GM12878 (cell line): ENCODE measurements at regions not wholly inside any gene's neighbourhood (a gene's known extent, or its start where the extent isn't known, plus 50 kb on each side); places are given as distances from the start of the nearest gene placed in this dataset.

Experiments
- ATAC-seq: fragments of 200-7000 bp; cut with Tn5 transposase; 3 replicates; pipeline ENCODE4 v1.9.1; 2020; ENCODE audit warnings: mild to moderate bottlenecking, moderate library complexity
- BruUV-seq: library from RNA; stranded (reverse); fragments of 400-500 nt; replicated peaks from 2 replicates; lab custom pipeline; 2021; lab: Mats Ljungman, UMichigan
- CTCF ChIA-PET: fragments of 300-600 bp; sonication (Branson Sonifier 250); formaldehyde crosslinking; extraction: SDS; loops from one replicate; lab custom pipeline; 2021; ENCODE audit warnings: inconsistent platforms; lab: Yijun Ruan, JAX
- POLR2A ChIA-PET: fragments of 350-600 bp; formaldehyde crosslinking; extraction: SDS; loops from one replicate; lab custom pipeline; 2021; ENCODE audit warnings: inconsistent platforms; lab: Charles Lee
- RAD21 ChIA-PET: fragments of 300-600 bp; sonication (Branson Sonifier 250); formaldehyde crosslinking; loops from one replicate; lab custom pipeline; 2023; ENCODE audit warnings: antibody characterized with exemption; ENCODE audit not compliant: unreplicated experiment; lab: Charles Lee
- SMC1A ChIA-PET: fragments of 300-600 bp; sonication (Branson Sonifier 250); formaldehyde crosslinking; loops from one replicate; lab custom pipeline; 2023; ENCODE audit not compliant: unreplicated experiment, uncharacterized antibody; lab: Charles Lee
- DNase-seq: peaks from one replicate; pipeline ENCODE4 v3.0.0-alpha.2; 2011; ENCODE audit warnings: low read depth, low spot score
- FAIRE-seq: peaks from 3 replicates; lab custom pipeline; 2011; peaks lifted over from hg19 to GRCh38; lab: Jason Lieb, UNC
- H2AFZ ChIP-seq: 2 replicates; pipeline ENCODE4 v1.6.0; 2011; ENCODE audit warnings: low read depth, low read length, control low read depth; ENCODE audit not compliant: control insufficient read depth
- H3K27ac ChIP-seq: 2 replicates; pipeline ENCODE4 v1.5.1; 2011; ENCODE audit warnings: control low read depth; ENCODE audit not compliant: control insufficient read depth, insufficient read depth
- H3K27me3 ChIP-seq, 2 experiments: replicated peaks in 1 of 2; 2 replicates each; pipeline versions ENCODE4 v1.6.0 to v1.6.1; 2011; ENCODE audit warnings: low read length in 1 of 2; ENCODE audit not compliant: control insufficient read depth in 2 of 2, insufficient read depth in 2 of 2
- H3K36me3 ChIP-seq, 2 experiments: 2 replicates each; pipeline ENCODE4 v1.5.1; 2011; ENCODE audit warnings: low read length in 1 of 2; ENCODE audit not compliant: control insufficient read depth in 2 of 2, insufficient read depth in 2 of 2
- H3K4me1 ChIP-seq: 2 replicates; pipeline ENCODE4 v1.6.1; 2011; ENCODE audit warnings: mild to moderate bottlenecking, low read length, moderate library complexity, mixed read lengths; ENCODE audit not compliant: control insufficient read depth, insufficient read depth
- H3K4me2 ChIP-seq: 2 replicates; pipeline ENCODE4 v1.6.0; 2011; ENCODE audit warnings: control low read depth; ENCODE audit not compliant: control insufficient read depth, insufficient read depth
- H3K4me3 ChIP-seq: fragments of 200-600 bp; sonication (generic); 2 replicates; pipeline ENCODE4 v1.5.1; 2016
- H3K79me2 ChIP-seq: 2 replicates; pipeline ENCODE4 v1.6.0; 2011; ENCODE audit warnings: low read length; ENCODE audit not compliant: control insufficient read depth, insufficient read depth
- H3K9ac ChIP-seq: 2 replicates; pipeline ENCODE4 v1.8.0; 2011; ENCODE audit warnings: low read length, control low read depth, mixed read lengths; ENCODE audit not compliant: control insufficient read depth, insufficient read depth
- H3K9me3 ChIP-seq: replicated peaks from 3 replicates; pipeline ENCODE4 v1.5.1; 2011; ENCODE audit warnings: mild to moderate bottlenecking, low read length; ENCODE audit not compliant: control insufficient read depth, insufficient read depth
- H4K20me1 ChIP-seq: 2 replicates; pipeline ENCODE4 v1.6.0; 2011; ENCODE audit not compliant: control insufficient read depth, insufficient read depth
- ATF3 ChIP-seq: IDR thresholded peaks from 2 replicates; pipeline ENCODE4 v1.6.1; 2011; ENCODE audit warnings: low read depth, mild to moderate bottlenecking, low read length, moderate library complexity, borderline replicate concordance; ENCODE audit errors: extremely low read depth
- CREM ChIP-seq: IDR thresholded peaks from 2 replicates; pipeline ENCODE4 v1.6.1; 2014; ENCODE audit warnings: antibody characterized with exemption, low read depth
- GATAD2B ChIP-seq: fragments of 450-650 bp; conservative IDR thresholded peaks from 2 replicates; pipeline ENCODE4 v1.6.1; 2017; ENCODE audit warnings: low read depth, mild to moderate bottlenecking, moderate library complexity
- HDGF ChIP-seq: fragments of 450-650 bp; IDR thresholded peaks from 2 replicates; pipeline ENCODE4 v1.6.1; 2016; ENCODE audit warnings: antibody characterized with exemption
- MAX ChIP-seq: IDR thresholded peaks from 2 replicates; pipeline ENCODE4 v1.6.1; 2012; ENCODE audit warnings: low read depth, low read length, improper control_type of control experiment
- NR2F1 ChIP-seq: fragments of 450-650 bp; conservative IDR thresholded peaks from 2 replicates; pipeline ENCODE4 v1.6.1; 2017; ENCODE audit warnings: mild to moderate bottlenecking
- NRF1 ChIP-seq: conservative IDR thresholded peaks from 2 replicates; pipeline ENCODE4 v1.6.1; 2011; ENCODE audit warnings: mild to moderate bottlenecking, low read depth, low read length, improper control_type of control experiment
- POLR2A ChIP-seq: IDR thresholded peaks from 2 replicates; pipeline ENCODE4 v1.6.1; 2011; ENCODE audit warnings: low read depth, mild to moderate bottlenecking, low read length
- RAD21 ChIP-seq: IDR thresholded peaks from 2 replicates; pipeline ENCODE4 v1.6.1; 2011; ENCODE audit warnings: mild to moderate bottlenecking, low read depth, low read length, moderate library complexity; ENCODE audit not compliant: insufficient read depth
- RFX5 ChIP-seq: IDR thresholded peaks from 2 replicates; pipeline ENCODE4 v1.6.1; 2011; ENCODE audit warnings: low read depth, low read length, improper control_type of control experiment
- SP1 ChIP-seq: IDR thresholded peaks from one replicate; pipeline ENCODE4 v1.6.1; 2011; ENCODE audit warnings: low read depth, low read length
- SPI1 ChIP-seq: IDR thresholded peaks from 2 replicates; pipeline ENCODE4 v1.6.1; 2011; ENCODE audit warnings: low read depth, mild to moderate bottlenecking, low read length, moderate library complexity, borderline replicate concordance; ENCODE audit not compliant: insufficient read depth
- STAT3 ChIP-seq: IDR thresholded peaks from 2 replicates; pipeline ENCODE4 v1.6.1; 2011; ENCODE audit warnings: low read depth, low read length, improper control_type of control experiment
- TARDBP ChIP-seq: IDR thresholded peaks from 2 replicates; pipeline ENCODE4 v1.6.1; 2016; ENCODE audit warnings: borderline replicate concordance
- ZBTB11 ChIP-seq: fragments of 450-650 bp; formaldehyde crosslinking; IDR thresholded peaks from 2 replicates; pipeline ENCODE4 v1.5.0; 2022; ENCODE audit warnings: mild to moderate bottlenecking, missing genetic modification characterization
- ZBTB4 ChIP-seq: fragments of 450-650 bp; formaldehyde crosslinking; IDR thresholded peaks from 2 replicates; pipeline ENCODE4 v1.4.0; 2022; ENCODE audit warnings: mild to moderate bottlenecking, moderate library complexity
- ZNF274 ChIP-seq: IDR thresholded peaks from one replicate; pipeline ENCODE4 v1.8.0; 2011; ENCODE audit not compliant: insufficient read length, insufficient read depth
- WGBS: methylation state at CpG from one replicate; pipeline ENCODE4 v1.1.6; 2016; ENCODE audit warnings: low lambda C conversion rate; ENCODE audit not compliant: insufficient replicate concordance, insufficient coverage; ENCODE audit errors: missing lambda C conversion rate; 5-methylcytosine and 5-hydroxymethylcytosine counted together
- in situ Hi-C: fragments of 300-500 bp; cut with MboI; formaldehyde crosslinking; loops from 9 replicates; pipeline ENCODE4 v1.14.3; 2018; ENCODE audit warnings: mixed read lengths
- intact Hi-C: fragments of 100-400 bp; cut with micrococcal nuclease; formaldehyde crosslinking; loops from one replicate; pipeline ENCODE4 v1.14.2; 2022; ENCODE audit not compliant: unreplicated experiment

GRCh38 chr6:23265270-23265669 lies 695.9 kb downstream of the HDGFL1 start:
- H3K9ac ChIP-seq: no peak overlapping the region
- ChIA-PET RAD21 (no interaction called here), SMC1A (no interaction called here), POLR2A (no interaction called here), CTCF (interaction anchor here (1.0 kb wide), 1 partner anchor 12 kb away, joined by 3 read pairs; no protein-coding TSS in a partner anchor)
- no peaks in the 10 kb centered on the region for H3K36me3 ChIP-seq
- no peaks in the 10 kb centered on the region for H3K79me2 ChIP-seq
- no peaks in the 10 kb centered on the region for H3K4me1 ChIP-seq
- no peaks in the 10 kb centered on the region for H4K20me1 ChIP-seq
- no peak overlapping the region for H3K27ac ChIP-seq
- H2AFZ ChIP-seq: no peak overlapping the region
- DNase-seq (no peak), ATAC-seq (no peak), FAIRE-seq (no peak)
- H3K4me3 ChIP-seq: no peak overlapping the region
- intact Hi-C loops: no loop called here
- 47% methylated on average over 7 of the region's 7 CpGs for WGBS
- H3K4me2 ChIP-seq: no peak overlapping the region
- no peaks in the 10 kb centered on the region for H3K27me3 ChIP-seq
- BruUV-seq: no TSS peak
- in situ Hi-C loops: no loop called here
- TF ChIP-seq RAD21: no peak
- no peak for TF ChIP-seq ATF3
- TF ChIP-seq CREM: no peak
- TF ChIP-seq NRF1: no peak
- TF ChIP-seq HDGF: no peak
- TF ChIP-seq POLR2A: no peak
- no peak for TF ChIP-seq TARDBP
- no peak for TF ChIP-seq GATAD2B
- TF ChIP-seq ZBTB11 (CRISPR knock-in tag): no peak
- TF ChIP-seq ZNF274: no peak
- no peak for TF ChIP-seq NR2F1
- TF ChIP-seq RFX5: no peak
- no peak for TF ChIP-seq SP1
- TF ChIP-seq MAX: no peak
- no peak for TF ChIP-seq STAT3
- no peak for TF ChIP-seq ZBTB4 (CRISPR knock-in tag)
- no peak for TF ChIP-seq SPI1
- TF ChIP-seq, all 136 proteins: peak for 0
- H3K9me3 ChIP-seq: no peaks in the 10 kb centered on the region
